Endothelial cell (in vitro differentiated cells): ENCODE measurements at regions not wholly inside any gene's neighbourhood (a gene's known extent, or its start where the extent isn't known, plus 50 kb on each side); places are given as distances from the start of the nearest gene placed in this dataset.

ENCODE experiments used
- DNase-seq: peaks from one replicate; pipeline ENCODE4 v3.0.0; 2021; ENCODE audit warnings: low spot score
- H3K27ac Mint-ChIP-seq: one replicate; pipeline ENCODE4 v1.8.0; 2021; ENCODE audit warnings: mixed read lengths, inconsistent platforms; ENCODE audit not compliant: unreplicated experiment
- H3K27me3 Mint-ChIP-seq: one replicate; pipeline ENCODE4 v1.8.0; 2021; ENCODE audit warnings: mild to moderate bottlenecking, moderate library complexity, mixed read lengths, inconsistent platforms; ENCODE audit not compliant: unreplicated experiment
- H3K36me3 Mint-ChIP-seq: one replicate; pipeline ENCODE4 v1.8.0; 2021; ENCODE audit warnings: mild to moderate bottlenecking, low read depth, mixed read lengths, inconsistent platforms; ENCODE audit not compliant: unreplicated experiment
- H3K4me1 Mint-ChIP-seq: one replicate; pipeline ENCODE4 v1.8.0; 2021; ENCODE audit warnings: mild to moderate bottlenecking, mixed read lengths, inconsistent platforms; ENCODE audit not compliant: unreplicated experiment
- H3K4me3 Mint-ChIP-seq: one replicate; pipeline ENCODE4 v1.8.0; 2021; ENCODE audit warnings: mild to moderate bottlenecking, mixed read lengths, inconsistent platforms; ENCODE audit not compliant: unreplicated experiment
- H3K9me3 Mint-ChIP-seq: one replicate; pipeline ENCODE4 v1.8.0; 2021; ENCODE audit warnings: mixed read lengths, inconsistent platforms; ENCODE audit not compliant: unreplicated experiment
- TF ChIP-seq, protein P1 (sequence below): fragments of 200-600 bp; sonication (generic); IDR thresholded peaks from one replicate; pipeline ENCODE4 v1.5.0; 2021; ENCODE audit warnings: antibody characterized with exemption; ENCODE audit not compliant: unreplicated experiment

DNA sequence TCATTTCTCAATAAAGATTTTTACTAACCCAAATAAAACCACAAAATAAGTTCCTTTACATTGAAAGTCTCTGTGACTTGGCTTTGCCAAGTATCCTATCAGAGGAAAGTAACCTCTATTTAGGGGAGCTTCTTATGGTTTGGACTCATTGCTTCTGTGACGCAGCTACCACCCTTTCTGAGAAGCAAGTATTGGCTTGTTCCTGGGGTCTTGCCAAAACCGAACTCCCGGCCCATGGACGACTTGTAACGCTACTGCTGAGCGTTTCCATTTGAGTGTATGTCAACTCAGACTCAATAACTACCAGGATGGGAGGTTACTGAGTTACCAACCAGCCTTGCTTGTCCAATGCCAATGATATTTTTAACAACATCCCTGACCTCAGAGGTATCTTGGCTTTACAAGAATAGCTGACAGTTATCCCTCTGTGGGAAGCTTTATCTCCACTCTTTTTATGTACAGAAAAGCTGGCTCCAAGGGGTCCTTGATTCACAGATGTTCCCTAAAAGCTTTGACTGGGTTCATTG is 911.9 kb downstream of the TTLL7 start:
- no peak for DNase-seq
- peaks cover 14% of the 10 kb centered on the region for H3K4me1 Mint-ChIP-seq
- TF ChIP-seq, protein P1, sequence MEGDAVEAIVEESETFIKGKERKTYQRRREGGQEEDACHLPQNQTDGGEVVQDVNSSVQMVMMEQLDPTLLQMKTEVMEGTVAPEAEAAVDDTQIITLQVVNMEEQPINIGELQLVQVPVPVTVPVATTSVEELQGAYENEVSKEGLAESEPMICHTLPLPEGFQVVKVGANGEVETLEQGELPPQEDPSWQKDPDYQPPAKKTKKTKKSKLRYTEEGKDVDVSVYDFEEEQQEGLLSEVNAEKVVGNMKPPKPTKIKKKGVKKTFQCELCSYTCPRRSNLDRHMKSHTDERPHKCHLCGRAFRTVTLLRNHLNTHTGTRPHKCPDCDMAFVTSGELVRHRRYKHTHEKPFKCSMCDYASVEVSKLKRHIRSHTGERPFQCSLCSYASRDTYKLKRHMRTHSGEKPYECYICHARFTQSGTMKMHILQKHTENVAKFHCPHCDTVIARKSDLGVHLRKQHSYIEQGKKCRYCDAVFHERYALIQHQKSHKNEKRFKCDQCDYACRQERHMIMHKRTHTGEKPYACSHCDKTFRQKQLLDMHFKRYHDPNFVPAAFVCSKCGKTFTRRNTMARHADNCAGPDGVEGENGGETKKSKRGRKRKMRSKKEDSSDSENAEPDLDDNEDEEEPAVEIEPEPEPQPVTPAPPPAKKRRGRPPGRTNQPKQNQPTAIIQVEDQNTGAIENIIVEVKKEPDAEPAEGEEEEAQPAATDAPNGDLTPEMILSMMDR, result no peak
- no peaks in the 10 kb centered on the region for H3K36me3 Mint-ChIP-seq
- H3K9me3 Mint-ChIP-seq, result no peaks in the 10 kb centered on the region
- no peak overlapping the region for H3K4me3 Mint-ChIP-seq
- no peaks in the 10 kb centered on the region for H3K27me3 Mint-ChIP-seq
- peak overlapping the region; percentile 96 for H3K27ac Mint-ChIP-seq

- TF ChIP-seq, protein P1, result no peak
- peaks cover 14% of the 10 kb centered on the region for H3K4me1 Mint-ChIP-seq
- H3K27me3 Mint-ChIP-seq, result no peaks in the 10 kb centered on the region
- no peaks in the 10 kb centered on the region for H3K9me3 Mint-ChIP-seq
- DNase-seq, result no peak
- peak overlapping the region; percentile 96 for H3K27ac Mint-ChIP-seq
- no peaks in the 10 kb centered on the region for H3K36me3 Mint-ChIP-seq
- H3K4me3 Mint-ChIP-seq, result no peak overlapping the region
Measured at GRCh38 chr1:83086346-83086745, 912.6 kb downstream of the TTLL7 start.

- H3K4me1 Mint-ChIP-seq, result peaks cover 14% of the 10 kb centered on the region
- DNase-seq, result no peak
- TF ChIP-seq, protein P1, result no peak
- no peak overlapping the region for H3K27ac Mint-ChIP-seq
- no peaks in the 10 kb centered on the region for H3K9me3 Mint-ChIP-seq
- no peaks in the 10 kb centered on the region for H3K27me3 Mint-ChIP-seq
- H3K36me3 Mint-ChIP-seq, result no peaks in the 10 kb centered on the region
- H3K4me3 Mint-ChIP-seq, result no peak overlapping the region
Measured at GRCh38 chr1:83083589-83084224, 915.2 kb downstream of the TTLL7 start.

- Mint-ChIP-seq H3K9me3 (no peaks in the 10 kb centered on the region), H3K4me1 (no peaks in the 10 kb centered on the region), H3K27ac (no peak overlapping the region), H3K27me3 (no peaks in the 10 kb centered on the region), H3K36me3 (no peaks in the 10 kb centered on the region), H3K4me3 (no peak overlapping the region)
- TF ChIP-seq, protein P1, result no peak
- no peak for DNase-seq
Measured at GRCh38 chr1:83077411-83077810, 921.5 kb downstream of the TTLL7 start.

- TF ChIP-seq, protein P1, result no peak
- no peaks in the 10 kb centered on the region for H3K27me3 Mint-ChIP-seq
- no peak for DNase-seq
- H3K36me3 Mint-ChIP-seq, result no peaks in the 10 kb centered on the region
- no peak overlapping the region for H3K4me3 Mint-ChIP-seq
- no peaks in the 10 kb centered on the region for H3K9me3 Mint-ChIP-seq
- H3K4me1 Mint-ChIP-seq, result no peaks in the 10 kb centered on the region
- H3K27ac Mint-ChIP-seq, result no peak overlapping the region
Measured at GRCh38 chr1:83075107-83075506, 923.8 kb downstream of the TTLL7 start.
